ENCODE measurements at regions not wholly inside any gene's neighbourhood (a gene's known extent, or its start where the extent isn't known, plus 50 kb on each side); places are given as distances from the start of the nearest gene placed in this dataset.
A peak's percentile ranks its signal among the peaks of the same experiment; 100 is the strongest.

DNA sequence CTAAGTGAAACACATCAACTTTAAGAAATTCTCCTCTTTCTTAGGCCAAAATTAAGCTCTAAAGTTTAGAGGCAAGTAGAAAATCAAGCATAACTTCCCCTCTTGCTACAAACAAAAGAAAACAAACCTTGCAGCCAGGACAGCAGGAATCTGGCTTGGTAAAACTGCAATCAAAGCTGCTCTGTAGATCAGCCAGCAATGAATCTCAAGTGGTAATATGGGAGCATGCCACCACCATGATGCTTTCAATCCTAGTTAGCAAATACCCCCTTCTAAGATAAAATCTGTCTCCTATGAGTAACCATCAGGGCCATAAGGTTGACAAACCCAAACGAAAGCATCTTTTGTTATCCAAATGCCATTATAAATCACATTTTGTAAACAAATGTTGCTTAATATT is 208.3 kb upstream of the PLSCR5 start (continued):
- TF ChIP-seq, protein P1, sequence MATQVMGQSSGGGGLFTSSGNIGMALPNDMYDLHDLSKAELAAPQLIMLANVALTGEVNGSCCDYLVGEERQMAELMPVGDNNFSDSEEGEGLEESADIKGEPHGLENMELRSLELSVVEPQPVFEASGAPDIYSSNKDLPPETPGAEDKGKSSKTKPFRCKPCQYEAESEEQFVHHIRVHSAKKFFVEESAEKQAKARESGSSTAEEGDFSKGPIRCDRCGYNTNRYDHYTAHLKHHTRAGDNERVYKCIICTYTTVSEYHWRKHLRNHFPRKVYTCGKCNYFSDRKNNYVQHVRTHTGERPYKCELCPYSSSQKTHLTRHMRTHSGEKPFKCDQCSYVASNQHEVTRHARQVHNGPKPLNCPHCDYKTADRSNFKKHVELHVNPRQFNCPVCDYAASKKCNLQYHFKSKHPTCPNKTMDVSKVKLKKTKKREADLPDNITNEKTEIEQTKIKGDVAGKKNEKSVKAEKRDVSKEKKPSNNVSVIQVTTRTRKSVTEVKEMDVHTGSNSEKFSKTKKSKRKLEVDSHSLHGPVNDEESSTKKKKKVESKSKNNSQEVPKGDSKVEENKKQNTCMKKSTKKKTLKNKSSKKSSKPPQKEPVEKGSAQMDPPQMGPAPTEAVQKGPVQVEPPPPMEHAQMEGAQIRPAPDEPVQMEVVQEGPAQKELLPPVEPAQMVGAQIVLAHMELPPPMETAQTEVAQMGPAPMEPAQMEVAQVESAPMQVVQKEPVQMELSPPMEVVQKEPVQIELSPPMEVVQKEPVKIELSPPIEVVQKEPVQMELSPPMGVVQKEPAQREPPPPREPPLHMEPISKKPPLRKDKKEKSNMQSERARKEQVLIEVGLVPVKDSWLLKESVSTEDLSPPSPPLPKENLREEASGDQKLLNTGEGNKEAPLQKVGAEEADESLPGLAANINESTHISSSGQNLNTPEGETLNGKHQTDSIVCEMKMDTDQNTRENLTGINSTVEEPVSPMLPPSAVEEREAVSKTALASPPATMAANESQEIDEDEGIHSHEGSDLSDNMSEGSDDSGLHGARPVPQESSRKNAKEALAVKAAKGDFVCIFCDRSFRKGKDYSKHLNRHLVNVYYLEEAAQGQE (IDR thresholded peaks at IDR 0.05; ENCODE audit: low read depth, low read length): no peak
- TF ChIP-seq GATA2 (CRISPR knock-in tag; IDR thresholded peaks at IDR 0.05) (no peak), POLR2AphosphoS5 (IDR thresholded peaks at IDR 0.05; ENCODE audit: low read depth, low read length) (no peak), MEF2A (IDR thresholded peaks at IDR 0.05; ENCODE audit: borderline replicate concordance, low read depth) (no peak), CHD2 (IDR thresholded peaks at IDR 0.05; ENCODE audit: low read length, partially characterized antibody) (no peak), RAD21 (IDR thresholded peaks at IDR 0.05; ENCODE audit: low read length) (no peak), NFIC (IDR thresholded peaks at IDR 0.05; ENCODE audit: borderline replicate concordance) (no peak)
- TF ChIP-seq, protein P2, sequence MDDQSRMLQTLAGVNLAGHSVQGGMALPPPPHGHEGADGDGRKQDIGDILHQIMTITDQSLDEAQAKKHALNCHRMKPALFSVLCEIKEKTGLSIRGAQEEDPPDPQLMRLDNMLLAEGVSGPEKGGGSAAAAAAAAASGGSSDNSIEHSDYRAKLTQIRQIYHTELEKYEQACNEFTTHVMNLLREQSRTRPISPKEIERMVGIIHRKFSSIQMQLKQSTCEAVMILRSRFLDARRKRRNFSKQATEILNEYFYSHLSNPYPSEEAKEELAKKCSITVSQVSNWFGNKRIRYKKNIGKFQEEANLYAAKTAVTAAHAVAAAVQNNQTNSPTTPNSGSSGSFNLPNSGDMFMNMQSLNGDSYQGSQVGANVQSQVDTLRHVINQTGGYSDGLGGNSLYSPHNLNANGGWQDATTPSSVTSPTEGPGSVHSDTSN (IDR thresholded peaks at IDR 0.05): no peak
- TF ChIP-seq, protein P3, sequence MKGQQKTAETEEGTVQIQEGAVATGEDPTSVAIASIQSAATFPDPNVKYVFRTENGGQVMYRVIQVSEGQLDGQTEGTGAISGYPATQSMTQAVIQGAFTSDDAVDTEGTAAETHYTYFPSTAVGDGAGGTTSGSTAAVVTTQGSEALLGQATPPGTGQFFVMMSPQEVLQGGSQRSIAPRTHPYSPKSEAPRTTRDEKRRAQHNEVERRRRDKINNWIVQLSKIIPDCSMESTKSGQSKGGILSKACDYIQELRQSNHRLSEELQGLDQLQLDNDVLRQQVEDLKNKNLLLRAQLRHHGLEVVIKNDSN (IDR thresholded peaks at IDR 0.05; ENCODE audit: borderline replicate concordance, low read depth): no peak
- TF ChIP-seq, protein P4, sequence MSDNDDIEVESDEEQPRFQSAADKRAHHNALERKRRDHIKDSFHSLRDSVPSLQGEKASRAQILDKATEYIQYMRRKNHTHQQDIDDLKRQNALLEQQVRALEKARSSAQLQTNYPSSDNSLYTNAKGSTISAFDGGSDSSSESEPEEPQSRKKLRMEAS (IDR thresholded peaks at IDR 0.05; ENCODE audit: low read depth): no peak

DNA sequence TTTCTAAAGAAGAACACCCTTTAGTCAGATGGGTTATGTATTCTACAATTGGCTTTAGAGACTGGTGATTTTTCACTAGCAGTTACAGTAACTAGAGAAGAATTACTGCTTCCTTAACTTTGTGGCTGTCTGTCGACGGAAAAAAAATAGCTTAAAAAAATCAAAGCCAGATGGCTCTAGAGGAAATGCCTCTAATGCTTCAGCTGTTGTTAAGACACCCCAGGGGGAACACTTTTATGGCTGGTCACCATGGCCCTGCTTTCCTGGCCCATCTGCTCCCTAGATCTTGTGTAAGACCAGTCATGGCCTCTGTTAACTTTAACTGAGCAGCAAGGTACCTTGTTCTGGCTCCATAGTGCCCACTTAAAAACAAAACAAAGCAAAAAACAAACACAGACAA is 198.6 kb upstream of the PLSCR5 start:
- H3K4me3 ChIP-seq (ENCODE audit: low read depth in 2 of 2, low read length in 1 of 2): no peak overlapping the region
- CTCF ChIA-PET: interaction anchor here (0.6 to 0.7 kb wide), 2 partner anchors 335 to 587 kb away, joined by 3 read pairs; no protein-coding TSS in a partner anchor
- H3K79me2 ChIP-seq (ENCODE audit: insufficient read depth): no peaks in the 10 kb centered on the region
- no peak for DNase-seq
- H3K9ac ChIP-seq: no peak overlapping the region; the same call in 1 of the 2 replicates
- peak overlapping the region; percentile 72; the same call in 1 of the 2 replicates for H2AFZ ChIP-seq (ENCODE audit: low read depth)
- H3K9me3 ChIP-seq: no peaks in the 10 kb centered on the region
- TF ChIP-seq, protein P4 (IDR thresholded peaks at IDR 0.05; ENCODE audit: low read depth): no peak
- TF ChIP-seq TCF12 (IDR thresholded peaks at IDR 0.05) (peak; percentile 94), MEF2A (IDR thresholded peaks at IDR 0.05; ENCODE audit: borderline replicate concordance, low read depth) (no peak), EP300 (IDR thresholded peaks at IDR 0.05; ENCODE audit: borderline replicate concordance in 1 of 2, low read depth in 1 of 2, low read length in 1 of 2) (peak in 1 of 2 experiments; percentile 62; a peak in 1 of 4 replicates), FOSL2 (IDR thresholded peaks at IDR 0.05; ENCODE audit: borderline replicate concordance, low read depth) (peak; percentile 25; the same call in 1 of the 2 replicates), TEAD4 (IDR thresholded peaks at IDR 0.05; ENCODE audit: borderline replicate concordance, insufficient read depth) (no peak)
- TF ChIP-seq, protein P2 (IDR thresholded peaks at IDR 0.05): peak; percentile 59
- peak overlapping the region; percentile 67 to 79; a peak in 3 of 4 replicates for H3K27ac ChIP-seq (ENCODE audit: low read depth in 2 of 2, low read length in 1 of 2)
- H3K27me3 ChIP-seq (ENCODE audit: insufficient read depth): no peaks in the 10 kb centered on the region; the same call in 1 of the 2 replicates
- no peaks in the 10 kb centered on the region for H3F3A ChIP-seq (replicated peaks; ENCODE audit: insufficient read depth)
- peak overlapping the region; percentile 9; the same call in 1 of the 2 replicates for H3K4me2 ChIP-seq
- no peaks in the 10 kb centered on the region for H3K36me3 ChIP-seq (replicated peaks in 1 of 2; ENCODE audit: control insufficient read depth in 1 of 2, insufficient read depth in 2 of 2, low read length in 1 of 2)
- H3K4me1 ChIP-seq (ENCODE audit: control insufficient read depth in 1 of 2, insufficient read depth in 2 of 2, low read depth in 1 of 2, low read length in 1 of 2): peaks cover 0 to 20% of the 10 kb centered on the region in 2 experiments; a peak in 2 of 4 replicates
- POLR2A ChIA-PET: no interaction called here
- H4K20me1 ChIP-seq (ENCODE audit: insufficient read depth): no peaks in the 10 kb centered on the region
- WGBS (ENCODE audit: low lambda C conversion rate): 13% methylated on average over 2 of the region's 2 CpGs
- H3K9me2 ChIP-seq: no peaks in the 10 kb centered on the region

Measured in SK-N-SH (cell line).